M059J (cell line): ENCODE measurements at regions not wholly inside any gene's neighbourhood (a gene's known extent, or its start where the extent isn't known, plus 50 kb on each side); places are given as distances from the start of the nearest gene placed in this dataset.
"Not testable (repeated sequence)": the region's sequence is repeated elsewhere in the genome, so short reads cannot be mapped to it uniquely, and the experiment has no call there.

Experiments used
- DNase-seq: peaks from one replicate; pipeline ENCODE4 v3.0.0-alpha.2; 2012; ENCODE audit warnings: low read depth

DNA sequence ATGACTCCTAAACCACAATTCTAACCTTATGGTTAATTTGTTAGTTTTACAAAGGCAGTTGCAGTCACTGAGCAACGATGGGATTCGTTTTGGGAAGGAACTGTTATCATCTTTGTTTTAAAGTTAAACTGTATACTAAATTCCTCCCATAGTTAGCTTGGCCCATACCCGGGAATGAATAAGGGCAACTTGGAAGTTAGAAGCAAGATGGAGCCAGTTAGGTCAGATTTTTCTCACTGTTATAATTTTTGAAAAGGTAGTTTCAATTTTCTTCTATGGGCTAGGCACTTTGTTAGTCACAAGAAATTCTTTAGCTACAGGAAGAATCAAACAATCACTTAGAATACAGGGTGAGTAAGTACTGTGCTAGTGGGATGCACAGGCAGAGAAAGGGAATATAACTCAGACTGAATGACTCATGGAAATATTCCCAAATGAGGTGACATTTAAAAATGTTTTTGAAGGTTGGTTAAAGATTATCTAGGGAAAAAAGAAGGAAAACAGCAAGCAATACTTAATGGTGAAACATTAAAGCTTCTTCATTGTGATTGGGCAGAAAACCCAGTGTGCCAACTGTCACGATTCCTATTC lies 153.6 kb downstream of the MAGEB17 start:
- DNase-seq: peak; percentile 66

DNA sequence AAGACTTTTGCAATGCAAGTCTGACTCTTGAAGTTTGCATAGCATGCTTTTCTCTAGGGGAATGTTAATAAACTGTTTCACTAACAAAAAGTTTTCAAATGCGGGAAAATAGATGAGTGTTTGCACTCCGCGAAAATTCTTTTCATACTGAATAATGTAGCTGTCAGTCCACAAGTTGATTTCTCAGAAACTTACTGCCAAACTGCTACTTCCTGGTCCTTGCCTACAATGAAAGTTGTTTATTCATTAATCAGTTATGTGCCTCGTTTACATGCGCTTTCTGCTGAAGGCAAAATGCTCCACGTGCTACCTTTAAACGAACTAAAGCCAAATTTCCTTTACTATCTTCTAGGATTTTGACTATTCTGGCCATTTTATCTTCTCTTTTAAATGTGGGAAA lies 166.2 kb downstream of the MAGEB17 start:
- DNase-seq: peak; percentile 17

DNA sequence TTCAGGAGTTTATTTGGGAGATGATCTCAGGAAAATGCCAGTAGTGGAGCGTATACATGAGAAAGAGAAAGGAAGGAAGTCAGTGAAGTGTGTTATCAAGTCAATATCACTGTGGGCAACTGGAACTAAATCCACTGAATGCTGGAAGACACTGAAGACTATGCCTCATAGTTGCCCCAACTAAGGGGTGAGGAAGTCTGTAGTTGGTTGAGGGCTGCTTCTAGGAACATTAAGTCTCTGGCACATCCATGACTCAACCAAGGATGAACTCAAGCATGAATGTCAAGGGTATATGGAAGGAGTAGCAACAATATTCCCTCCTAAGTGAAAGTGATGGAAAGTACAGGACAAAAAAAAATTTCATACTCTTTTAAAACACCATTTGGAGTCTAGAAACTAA lies 167.9 kb downstream of the MAGEB17 start:
- DNase-seq: no peak

DNA sequence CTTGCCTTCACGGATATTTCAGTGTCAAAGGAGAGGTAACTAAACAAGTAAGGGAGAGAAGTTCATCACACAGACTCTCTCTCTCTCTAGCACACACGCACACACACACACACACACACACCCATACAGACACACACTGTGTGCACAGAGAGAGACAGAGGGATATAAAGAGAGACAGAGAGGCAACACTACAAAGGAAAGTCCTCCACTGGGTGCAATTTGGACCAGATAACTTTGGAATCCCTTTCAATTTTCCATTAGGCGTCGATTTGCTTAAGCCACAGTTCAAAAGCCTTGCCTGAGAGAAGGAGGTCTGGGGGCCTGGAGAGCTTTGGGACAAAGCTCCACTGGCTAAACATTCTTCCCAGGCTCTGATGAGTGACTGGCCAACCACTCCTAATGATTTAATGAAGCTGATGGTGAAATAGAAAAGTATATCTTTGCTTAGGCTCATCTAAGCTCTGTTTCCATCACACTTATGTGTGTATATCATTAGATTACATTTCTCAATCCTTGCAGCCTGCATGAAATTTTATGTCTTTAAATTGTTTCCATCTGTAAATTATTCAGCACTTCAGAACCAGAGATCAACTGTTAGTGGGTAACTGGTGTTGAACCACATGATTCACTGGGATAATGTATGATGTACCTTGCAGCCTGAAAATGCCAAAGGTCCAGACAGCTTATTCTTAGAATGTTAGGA lies 180.8 kb downstream of the MAGEB17 start:
- no peak for DNase-seq

DNA sequence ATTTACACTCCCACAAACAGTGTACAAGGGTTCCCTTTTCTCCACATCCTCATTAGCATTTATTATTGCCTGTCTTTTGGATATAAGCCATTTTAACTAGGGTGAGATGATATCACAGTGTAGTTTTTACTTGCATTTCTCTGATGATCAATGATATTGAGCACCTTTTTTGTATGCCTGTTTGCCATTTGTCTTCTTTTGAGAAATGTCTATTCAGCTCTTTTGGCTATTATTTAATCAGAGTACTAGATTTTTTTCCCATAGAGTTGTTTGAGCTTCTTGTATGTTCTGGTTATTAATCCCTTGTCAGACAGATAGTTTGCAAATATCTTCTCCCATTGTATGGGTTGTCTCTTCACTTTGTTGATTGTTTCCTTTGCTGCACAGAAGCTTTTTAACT lies 190.6 kb downstream of the MAGEB17 start:
- DNase-seq: no peak

DNA sequence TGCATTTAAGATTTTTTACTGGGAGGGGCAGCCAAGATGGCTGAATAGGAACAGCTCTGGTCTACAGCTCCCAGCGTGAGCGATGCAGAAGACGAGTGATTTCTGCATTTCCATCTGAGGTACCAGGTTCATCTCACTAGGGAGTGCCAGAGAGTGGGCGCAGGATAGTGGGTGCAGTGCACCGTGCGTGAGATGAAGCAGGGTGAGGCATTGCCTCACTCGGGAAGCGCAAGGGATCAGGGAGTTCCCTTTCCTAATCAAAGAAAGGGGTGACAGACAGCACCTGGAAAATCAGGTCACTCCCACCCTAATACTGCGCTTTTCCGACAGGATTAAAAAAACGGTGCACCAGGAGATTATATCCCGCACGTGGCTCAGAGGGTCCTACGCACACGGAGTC lies 192.8 kb downstream of the MAGEB17 start:
- DNase-seq: not testable (repeated sequence)

DNA sequence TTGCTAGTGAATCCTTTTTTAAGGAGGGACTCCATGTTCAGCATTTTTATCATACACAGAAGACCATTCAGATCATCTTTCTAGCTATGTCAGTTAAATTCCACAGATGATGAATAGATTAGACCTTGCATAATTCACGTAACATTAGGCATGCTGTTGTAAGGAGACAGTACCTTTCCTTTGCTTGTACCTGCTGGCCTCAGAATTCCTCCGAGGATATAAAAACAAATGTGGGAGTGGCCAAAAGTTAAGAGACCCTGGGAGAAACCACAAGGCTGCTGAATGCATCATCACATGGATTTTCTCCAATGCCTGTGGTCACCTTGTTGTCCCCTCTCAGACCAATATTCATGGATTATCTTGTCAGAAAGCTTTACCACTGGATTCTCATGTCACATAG lies 201.4 kb downstream of the MAGEB17 start:
- DNase-seq: peak; percentile 22

DNA sequence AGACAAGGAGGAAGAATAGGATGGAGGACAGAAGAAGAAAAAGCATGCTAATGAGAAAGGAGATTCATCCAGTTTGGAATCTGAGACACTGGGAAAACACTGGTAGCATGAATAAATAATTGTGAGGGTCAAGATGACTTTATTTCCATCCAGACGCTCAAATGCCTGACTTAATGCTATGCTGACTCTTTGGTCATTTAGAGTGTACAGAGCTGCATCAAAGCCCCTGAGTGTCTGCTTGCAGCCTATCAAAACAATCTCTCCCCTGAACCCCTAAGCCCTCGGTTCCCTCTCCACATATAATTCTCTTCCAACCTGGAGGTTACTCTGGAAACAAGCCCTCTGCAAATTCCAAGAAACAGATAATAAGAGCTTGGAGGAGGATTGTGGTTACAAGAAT lies 208.8 kb downstream of the MAGEB17 start:
- DNase-seq: no peak

DNA sequence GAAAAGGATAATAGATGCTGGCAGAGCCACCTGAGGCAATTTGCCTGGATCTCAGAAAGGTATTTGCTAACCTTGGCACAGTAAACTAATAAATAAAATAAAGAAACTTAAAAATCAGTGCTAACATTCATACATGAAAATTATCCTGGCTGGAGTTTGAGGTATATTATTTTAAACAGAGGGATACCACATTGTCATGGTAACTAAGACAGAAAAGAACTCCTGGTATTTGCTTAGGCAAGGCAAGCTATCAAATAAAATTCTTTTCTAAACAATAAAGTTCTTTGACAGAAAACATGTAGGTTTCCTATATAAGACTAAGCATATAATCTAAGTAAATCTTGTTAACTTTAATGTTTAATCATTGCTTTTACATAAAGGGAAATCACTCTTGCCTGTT lies 218.8 kb downstream of the MAGEB17 start:
- no peak for DNase-seq

DNA sequence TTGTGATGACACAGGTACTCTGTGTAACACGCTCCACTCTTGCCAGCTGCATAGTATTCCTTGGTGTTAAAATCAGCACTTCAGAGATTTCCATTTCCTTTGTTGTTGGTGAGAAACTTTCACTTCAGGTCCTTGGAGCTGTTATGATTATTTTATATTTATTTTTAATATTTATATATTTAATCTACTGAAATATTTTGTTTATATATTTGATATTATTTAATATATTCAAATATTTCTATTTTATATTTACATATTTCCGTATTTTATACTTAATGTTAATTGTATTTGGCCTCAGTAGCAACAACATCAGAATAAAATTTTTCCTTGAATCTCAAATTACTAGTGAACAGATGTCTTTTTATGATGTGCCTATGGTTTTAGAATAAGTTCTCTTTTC lies 225.3 kb downstream of the MAGEB17 start:
- DNase-seq: no peak

DNA sequence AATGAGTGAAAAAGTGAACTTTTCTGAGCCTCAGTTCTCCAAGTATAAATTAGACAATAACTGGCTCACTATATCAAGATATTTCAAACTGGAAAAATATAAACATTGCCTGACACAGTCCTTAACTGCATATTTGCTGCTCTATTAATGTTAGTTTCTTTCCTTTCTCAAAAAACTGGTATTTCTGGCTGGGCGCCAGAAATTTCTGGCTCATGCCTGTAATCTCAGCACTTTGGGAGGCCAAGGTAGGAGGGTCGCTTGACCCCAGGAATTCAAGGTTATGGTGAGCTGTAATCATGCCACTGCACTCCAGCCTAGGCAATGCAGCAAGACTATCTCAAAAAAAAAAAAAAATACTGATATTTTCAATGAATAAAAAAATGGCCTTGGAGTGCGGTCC lies 227.0 kb downstream of the MAGEB17 start:
- DNase-seq: no peak

DNA sequence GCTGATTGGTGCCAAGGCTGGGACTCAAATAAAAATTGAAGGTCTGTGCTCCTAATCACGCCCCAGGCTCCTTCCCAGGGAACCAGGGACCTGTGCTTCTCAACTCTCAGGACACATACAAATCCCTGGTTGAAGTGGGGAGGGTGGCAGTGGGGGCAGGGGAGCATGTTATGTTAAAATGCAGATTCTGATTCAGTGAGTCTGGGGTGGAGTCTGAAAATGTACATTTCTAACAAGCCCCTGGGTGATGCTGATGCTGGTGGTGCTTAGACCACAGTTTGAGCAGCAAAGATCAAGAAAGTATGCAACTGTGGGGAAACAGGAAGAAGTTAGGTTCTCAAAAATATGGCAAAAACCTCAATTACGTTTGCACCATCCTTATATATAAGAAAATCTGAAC lies 236.5 kb downstream of the MAGEB17 start:
- no peak for DNase-seq

DNA sequence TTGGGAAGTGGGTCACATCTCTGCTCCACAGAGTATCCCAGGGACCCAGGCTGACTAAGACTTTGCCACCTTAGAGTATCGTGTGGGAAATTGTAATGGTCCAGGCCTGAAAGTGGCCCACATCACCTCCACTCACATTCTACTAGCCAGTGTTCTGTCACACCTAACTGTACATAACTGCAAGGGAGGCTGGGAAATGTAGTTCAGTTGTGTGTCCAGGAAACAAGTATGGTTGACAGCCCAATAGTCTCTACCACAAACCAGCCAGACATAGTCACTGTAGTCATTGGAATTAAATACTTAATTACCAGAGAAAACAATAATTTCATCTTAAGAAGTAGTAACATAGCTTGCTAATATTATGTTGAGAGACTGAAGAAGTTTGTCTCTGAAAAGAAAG lies 233.4 kb upstream of the S100G start:
- DNase-seq: no peak

DNA sequence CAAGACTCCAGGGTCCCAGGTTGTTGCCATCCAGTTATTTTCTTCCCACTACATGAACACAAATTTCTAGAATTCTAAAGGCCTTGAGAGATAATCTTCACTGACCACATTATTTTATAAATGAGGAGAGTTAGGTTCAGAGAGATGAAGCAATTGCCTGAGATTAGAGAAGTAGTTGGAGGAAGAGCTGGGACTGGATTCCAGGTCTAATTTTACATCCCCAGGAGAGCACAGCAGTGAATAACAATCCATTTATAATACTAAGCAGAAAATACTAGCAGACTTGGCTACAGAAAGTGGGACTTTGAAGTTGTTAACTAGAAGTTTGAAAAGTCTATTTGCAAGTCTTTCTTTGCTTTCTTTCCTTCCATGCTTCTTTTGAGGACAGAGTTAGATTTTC lies 231.3 kb upstream of the S100G start:
- DNase-seq: no peak

DNA sequence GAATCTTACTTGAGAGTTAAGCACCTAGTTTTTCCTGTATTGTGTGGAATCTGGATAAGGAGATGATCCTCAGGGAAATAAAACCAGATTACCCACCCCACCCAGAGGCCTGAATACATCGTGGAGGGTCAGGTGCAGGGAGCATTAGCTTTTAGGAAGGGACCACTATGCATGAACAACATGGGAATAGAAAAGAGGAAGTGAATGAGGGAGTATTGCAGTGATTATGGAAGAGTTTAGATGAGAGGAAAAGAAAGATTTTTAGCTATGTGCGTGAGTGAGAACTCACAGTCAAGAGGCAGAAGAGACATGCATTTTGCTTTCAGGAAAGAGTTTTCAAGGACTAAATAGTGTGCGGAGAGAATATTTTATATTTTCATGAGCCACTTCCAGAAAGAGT lies 222.3 kb upstream of the S100G start:
- DNase-seq: no peak

DNA sequence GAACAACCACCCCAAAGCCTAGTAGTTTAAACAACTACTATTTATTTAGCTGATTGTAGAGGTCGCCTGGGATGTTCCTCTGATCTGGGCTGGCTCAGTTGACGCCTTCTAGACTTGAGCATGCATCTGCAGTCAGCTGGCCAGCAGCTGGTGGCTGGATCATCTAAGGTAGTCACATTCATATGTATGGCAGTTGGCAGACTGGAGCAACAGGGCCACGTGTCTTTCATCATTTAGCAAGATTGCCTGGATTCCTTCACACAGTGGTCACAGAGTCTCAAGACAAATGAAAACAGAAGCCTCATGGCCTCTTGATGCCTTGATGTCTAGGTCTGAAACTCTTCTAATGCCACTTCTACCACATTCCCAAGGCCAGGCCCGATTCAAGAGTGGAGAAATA lies 220.6 kb upstream of the S100G start:
- DNase-seq: no peak

DNA sequence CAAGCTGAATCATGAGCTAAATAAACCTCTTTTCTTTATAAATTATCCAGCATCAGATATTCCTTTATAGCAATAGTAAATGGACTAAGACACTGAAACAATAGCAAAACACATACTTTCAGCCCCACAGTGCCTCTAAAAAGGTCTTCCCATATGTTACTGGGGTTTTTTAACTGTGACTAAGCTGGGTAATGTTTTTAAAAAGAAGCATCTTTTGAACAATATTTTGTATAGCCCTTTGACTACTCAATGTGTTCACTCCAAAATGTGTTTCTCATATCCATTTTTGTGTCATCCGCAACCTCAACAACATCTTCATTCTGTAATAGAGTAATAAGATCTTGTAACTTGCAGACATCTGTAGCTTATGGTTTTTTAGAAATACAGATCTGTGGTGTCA lies 218.7 kb upstream of the S100G start:
- DNase-seq: no peak

DNA sequence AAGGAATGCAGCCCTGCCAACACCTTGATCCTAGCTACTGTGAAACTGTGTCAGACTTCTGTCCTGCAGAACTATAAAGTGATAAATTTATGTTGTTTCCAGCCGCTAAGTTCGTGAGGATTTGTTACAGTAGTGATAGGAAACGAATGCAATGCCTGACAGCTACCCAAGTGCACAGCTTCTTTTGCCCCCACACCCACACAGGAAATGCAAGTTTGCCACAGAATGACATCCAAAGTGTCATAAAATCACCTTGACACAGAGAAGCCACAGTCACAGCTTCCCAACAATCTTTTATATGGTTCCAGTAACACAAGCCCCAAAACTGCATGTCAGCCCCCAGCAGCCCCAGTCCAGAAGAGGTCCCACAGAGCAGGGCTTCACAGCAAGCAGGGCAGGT lies 216.9 kb upstream of the S100G start:
- DNase-seq: no peak

DNA sequence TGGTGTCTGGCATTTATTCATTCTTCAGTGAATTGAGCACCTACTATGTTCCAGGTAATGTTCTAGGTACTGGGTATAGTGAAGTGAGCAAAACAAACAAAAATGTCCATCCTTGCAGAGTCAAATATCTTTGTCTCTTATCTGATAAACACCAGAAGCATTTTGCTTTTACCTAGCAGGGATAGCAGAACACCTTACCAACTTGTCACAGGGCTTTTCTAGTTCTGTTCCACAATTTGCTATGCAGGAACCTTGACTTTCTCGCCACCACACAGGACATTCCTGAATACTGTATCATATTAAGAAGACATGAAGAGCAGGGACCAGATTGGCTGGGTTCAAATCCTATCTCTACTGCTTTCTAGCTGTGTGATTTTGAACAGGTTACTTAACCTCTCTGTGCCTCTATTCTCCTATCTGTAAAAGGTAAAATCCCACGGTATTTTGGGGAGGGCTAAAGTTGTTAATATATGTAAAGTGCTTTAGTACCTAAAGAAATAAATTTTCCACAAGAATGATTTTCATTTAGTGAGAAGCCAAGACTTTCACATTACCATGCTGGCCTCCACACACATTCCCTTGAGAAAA lies 214.5 kb upstream of the S100G start:
- DNase-seq: no peak

DNA sequence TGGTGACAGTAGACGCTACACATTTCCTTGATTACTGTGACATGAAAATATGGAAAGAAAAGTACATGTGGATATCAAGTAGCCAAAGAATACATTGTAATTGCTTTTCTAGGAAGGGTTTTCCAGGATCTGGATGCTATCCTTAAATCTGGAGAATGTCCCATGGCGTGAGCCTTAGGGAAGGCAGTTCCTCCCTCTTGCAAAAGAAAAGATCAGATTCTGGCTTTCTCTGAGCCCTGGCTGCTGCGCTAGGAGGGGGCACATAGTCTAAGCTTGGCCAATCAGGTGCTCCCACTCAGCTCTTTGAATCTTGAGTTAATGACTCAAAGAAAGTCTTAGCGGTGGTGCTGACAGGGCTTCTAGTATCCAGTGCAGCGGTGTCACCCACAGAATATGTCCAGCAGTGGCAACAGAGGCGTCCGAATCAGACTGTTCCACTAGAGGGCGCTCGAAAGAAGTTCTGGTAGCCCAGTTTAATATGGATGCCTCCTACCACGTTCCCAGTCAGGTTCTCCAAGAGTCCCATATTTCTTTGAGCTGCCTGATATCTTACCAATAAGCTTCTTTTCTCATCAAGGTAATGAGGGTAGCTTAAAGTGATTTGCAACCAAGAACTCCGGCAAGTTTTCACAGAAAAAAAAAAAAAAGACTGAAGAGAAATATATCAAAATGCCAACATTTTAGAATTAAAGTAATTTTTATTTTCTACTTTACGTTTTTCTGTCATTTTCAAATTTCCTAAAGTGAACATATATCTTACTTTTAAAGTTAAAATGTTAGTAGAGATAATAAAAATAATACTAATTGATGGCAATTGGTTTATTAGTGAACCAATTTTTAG lies 213.4 kb upstream of the S100G start:
- peak; percentile 79 for DNase-seq

DNA sequence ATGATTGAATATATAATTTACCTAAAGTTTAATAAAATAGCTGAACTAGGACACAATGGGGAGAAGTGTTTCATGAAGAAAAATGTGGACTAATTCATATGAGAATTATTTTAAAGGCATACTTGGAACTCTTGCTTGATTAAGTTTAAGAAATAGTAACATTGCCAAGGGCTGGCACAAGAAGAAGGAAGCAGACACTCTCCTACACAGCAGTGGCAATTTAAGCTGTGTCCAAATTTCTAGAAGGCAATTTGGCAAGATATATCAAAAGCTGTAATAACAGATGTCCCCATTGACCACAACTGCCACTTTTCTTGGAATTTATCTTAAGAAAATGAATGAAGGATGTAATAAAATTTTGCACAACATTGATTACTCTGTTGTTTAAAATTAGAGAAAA lies 209.5 kb upstream of the S100G start:
- DNase-seq: no peak

DNA sequence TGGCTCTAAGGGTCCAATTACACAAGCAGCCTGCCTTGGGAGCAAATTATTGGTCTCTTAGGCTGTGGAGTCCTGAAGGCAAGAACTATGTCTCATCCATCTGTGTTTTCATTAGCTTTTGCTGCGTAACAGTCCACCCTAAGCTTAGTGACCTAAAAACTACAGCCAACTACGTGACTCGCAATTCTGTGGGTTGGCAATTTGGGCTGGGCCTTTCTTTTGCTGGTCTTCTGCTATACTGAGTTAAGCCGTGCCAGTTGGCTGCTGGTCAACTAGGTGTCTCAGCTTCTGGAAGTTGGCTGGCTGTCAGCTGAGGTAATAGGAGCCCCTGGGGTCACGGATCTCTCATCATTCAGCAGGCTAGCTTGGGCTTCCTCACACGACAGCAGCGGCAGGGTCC lies 205.6 kb upstream of the S100G start:
- peak; percentile 85 for DNase-seq
